Tibial nerve (tissue), 4 donors: ENCODE measurements at regions not wholly inside any gene's neighbourhood (a gene's known extent, or its start where the extent isn't known, plus 50 kb on each side); places are given as distances from the start of the nearest gene placed in this dataset.

Experiments
- CTCF ChIP-seq, 5 experiments: fragments of 200-600 bp in 3 of 5; fragments of 450-650 bp in 2 of 5; sonication (generic) in 3 of 5; IDR thresholded peaks; one replicate each; pipeline ENCODE4 v1.5.1; 2016 to 2019; ENCODE audit warnings: antibody characterized with exemption in 5 of 5, mild to moderate bottlenecking in 3 of 5, moderate library complexity in 2 of 5
- EP300 ChIP-seq, 2 donors: sonication (generic); formaldehyde crosslinking; IDR thresholded peaks; one replicate each; pipeline ENCODE4 v1.6.1; 2017; ENCODE audit warnings: antibody characterized with exemption in 2 of 2, mild to moderate bottlenecking in 1 of 2
- POLR2A ChIP-seq, 2 donors: fragments of 450-650 bp; IDR thresholded peaks; one replicate each; pipeline ENCODE4 v1.6.1; 2017; ENCODE audit warnings: antibody characterized with exemption in 2 of 2, mild to moderate bottlenecking in 2 of 2, moderate library complexity in 2 of 2

DNA sequence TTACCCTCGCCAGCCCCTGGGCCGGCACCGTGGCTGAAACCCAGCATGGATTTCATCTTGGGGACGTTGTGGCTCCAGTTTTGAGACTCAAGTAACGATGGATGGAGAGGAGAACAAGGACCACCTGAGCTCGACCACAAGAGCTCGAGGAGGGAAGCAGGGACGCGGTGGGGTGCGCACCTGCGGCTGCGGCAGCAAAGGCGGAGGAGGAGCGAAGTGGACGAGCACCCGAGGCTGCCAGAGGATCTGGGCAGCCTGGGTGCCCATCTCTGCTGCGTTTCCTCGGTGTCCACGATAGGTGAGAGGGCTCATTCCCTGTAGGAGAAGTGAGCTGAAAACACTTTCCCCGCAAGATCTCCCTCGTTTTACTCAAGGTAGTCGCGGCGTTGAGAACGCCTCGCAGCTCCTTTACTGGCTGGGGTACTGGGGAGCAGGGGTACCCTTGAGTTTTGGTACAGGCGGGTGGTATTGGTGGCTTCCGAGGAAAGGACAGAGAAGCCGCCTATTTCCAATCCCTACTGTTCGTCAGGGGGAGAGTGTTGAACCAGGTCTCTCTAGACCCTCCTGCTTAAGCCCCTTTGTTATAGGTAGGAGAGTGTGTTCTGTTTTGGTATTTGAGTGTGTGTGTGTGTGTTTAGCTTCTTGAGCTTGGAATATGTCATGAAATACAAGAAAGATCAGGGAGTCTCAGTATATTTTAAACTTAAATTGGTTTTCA, 137.7 kb downstream of the TRIM27 start:
- TF ChIP-seq CTCF (IDR thresholded peaks at IDR 0.05), result no peak
- TF ChIP-seq POLR2A (IDR thresholded peaks at IDR 0.05), result no peak
- TF ChIP-seq EP300 (IDR thresholded peaks at IDR 0.05), result no peak
